NB4 (cell line): ENCODE measurements at regions not wholly inside any gene's neighbourhood (a gene's known extent, or its start where the extent isn't known, plus 50 kb on each side); places are given as distances from the start of the nearest gene placed in this dataset.
"Not testable (repeated sequence)": the region's sequence is repeated elsewhere in the genome, so short reads cannot be mapped to it uniquely, and the experiment has no call there.

Experiments
- POLR2A ChIP-seq: IDR thresholded peaks from 2 replicates; pipeline ENCODE4 v1.6.1; 2011; ENCODE audit warnings: mild to moderate bottlenecking; ENCODE audit not compliant: insufficient read length; ENCODE audit errors: extremely low read depth
- TF ChIP-seq, protein P1 (sequence below): IDR thresholded peaks from one replicate; pipeline ENCODE4 v1.5.1; 2012; ENCODE audit warnings: low read depth, low read length
- TF ChIP-seq, protein P2 (sequence below): IDR thresholded peaks from 2 replicates; pipeline ENCODE4 v1.6.1; 2011; ENCODE audit warnings: low read depth, low read length

- TF ChIP-seq, protein P1, sequence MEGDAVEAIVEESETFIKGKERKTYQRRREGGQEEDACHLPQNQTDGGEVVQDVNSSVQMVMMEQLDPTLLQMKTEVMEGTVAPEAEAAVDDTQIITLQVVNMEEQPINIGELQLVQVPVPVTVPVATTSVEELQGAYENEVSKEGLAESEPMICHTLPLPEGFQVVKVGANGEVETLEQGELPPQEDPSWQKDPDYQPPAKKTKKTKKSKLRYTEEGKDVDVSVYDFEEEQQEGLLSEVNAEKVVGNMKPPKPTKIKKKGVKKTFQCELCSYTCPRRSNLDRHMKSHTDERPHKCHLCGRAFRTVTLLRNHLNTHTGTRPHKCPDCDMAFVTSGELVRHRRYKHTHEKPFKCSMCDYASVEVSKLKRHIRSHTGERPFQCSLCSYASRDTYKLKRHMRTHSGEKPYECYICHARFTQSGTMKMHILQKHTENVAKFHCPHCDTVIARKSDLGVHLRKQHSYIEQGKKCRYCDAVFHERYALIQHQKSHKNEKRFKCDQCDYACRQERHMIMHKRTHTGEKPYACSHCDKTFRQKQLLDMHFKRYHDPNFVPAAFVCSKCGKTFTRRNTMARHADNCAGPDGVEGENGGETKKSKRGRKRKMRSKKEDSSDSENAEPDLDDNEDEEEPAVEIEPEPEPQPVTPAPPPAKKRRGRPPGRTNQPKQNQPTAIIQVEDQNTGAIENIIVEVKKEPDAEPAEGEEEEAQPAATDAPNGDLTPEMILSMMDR = not testable (repeated sequence)
- TF ChIP-seq POLR2A = not testable (repeated sequence)
- TF ChIP-seq, protein P2, sequence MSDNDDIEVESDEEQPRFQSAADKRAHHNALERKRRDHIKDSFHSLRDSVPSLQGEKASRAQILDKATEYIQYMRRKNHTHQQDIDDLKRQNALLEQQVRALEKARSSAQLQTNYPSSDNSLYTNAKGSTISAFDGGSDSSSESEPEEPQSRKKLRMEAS = not testable (repeated sequence)
Measured at GRCh38 chr17:20851591-20852238, 191.1 kb downstream of the USP22 start.
